HG03575 (cell line): ENCODE measurements at regions not wholly inside any gene's neighbourhood (a gene's known extent, or its start where the extent isn't known, plus 50 kb on each side); places are given as distances from the start of the nearest gene placed in this dataset.
"Not testable (repeated sequence)": the region's sequence is repeated elsewhere in the genome, so short reads cannot be mapped to it uniquely, and the experiment has no call there.

Experiments used
- ATAC-seq: cut with Tn5 transposase; IDR thresholded peaks from one replicate; pipeline ENCODE4 v1.9.1; 2021; ENCODE audit not compliant: unreplicated experiment, insufficient number of reproducible peaks, low FRiP score; ENCODE audit errors: extremely low read depth

DNA sequence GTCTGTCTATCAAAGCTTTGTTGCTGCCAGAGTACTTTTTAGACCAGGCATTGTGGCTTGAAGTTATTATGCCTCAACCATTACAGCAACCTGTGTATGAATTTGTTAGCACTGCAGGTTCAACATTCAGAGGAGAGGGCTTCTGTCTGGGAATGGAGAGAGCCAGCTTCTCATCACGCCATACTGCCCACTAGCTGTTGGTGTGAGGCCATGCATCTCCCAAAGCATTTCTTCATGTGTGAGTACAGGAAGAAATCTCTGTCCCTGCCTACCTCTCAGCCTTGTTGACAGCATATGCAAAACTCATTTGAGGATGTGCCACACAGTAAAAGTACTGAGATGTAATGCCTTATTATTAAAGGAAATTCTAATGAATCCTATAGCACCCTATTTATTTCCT lies 76.9 kb upstream of the PPARGC1A start:
- ATAC-seq = no peak

- no peak for ATAC-seq
These were observed 72.6 kb upstream of the PPARGC1A start for GRCh38 chr4:23962462-23962861.

DNA sequence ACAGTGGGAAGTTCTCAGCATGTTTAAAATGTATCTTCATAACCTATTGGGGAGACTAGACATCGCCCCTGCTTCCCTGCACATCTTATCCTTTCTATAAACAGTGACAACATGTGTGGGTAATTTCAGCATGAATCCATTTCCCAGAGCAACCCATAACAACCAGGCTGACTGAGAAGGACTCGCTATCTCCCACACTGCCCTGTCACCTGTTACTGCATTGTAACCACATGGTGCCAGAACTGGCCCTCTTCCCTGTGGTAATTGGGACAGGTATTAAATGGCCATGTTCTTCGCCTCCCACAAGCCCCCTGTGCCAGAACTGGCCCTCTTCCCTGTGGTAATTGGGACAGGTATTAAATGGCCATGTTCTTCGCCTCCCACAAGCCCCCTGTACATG lies 71.5 kb upstream of the PPARGC1A start:
- ATAC-seq = not testable (repeated sequence)

DNA sequence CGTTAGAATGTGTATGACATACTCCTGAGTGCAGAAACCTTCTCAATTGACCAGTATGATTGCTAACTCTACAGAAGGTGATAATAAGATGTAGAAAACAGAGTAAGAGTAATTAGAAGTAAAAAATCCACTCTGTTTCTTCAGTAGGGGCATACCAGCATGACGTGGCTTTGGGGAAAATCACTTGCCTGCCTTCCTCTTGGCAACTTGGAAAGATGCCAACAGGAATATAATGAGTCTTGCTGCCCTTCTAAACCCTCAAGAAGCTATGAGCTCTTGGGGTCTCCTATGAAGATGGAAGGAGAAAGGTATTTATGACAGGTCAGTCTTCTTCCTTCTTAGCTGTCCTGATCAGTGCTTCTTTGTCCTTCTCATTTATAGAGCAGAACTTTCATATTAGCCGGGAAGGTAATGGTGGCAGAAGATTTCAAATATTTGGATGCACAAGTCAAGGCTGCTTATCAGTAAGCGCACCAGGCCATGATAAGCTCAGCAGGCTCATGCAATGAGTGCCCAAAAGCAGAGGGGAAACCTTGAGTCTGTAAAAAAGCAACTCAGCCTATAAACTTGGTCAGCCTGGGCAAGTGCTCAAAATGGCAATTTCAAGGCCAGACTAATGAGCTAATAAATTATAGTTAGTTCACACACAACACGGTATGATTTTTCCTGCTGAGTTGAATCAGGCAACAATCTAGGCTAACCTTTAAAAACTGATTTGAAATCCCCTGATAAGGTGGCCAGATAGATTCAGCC lies 69.7 kb upstream of the PPARGC1A start:
- no peak for ATAC-seq

DNA sequence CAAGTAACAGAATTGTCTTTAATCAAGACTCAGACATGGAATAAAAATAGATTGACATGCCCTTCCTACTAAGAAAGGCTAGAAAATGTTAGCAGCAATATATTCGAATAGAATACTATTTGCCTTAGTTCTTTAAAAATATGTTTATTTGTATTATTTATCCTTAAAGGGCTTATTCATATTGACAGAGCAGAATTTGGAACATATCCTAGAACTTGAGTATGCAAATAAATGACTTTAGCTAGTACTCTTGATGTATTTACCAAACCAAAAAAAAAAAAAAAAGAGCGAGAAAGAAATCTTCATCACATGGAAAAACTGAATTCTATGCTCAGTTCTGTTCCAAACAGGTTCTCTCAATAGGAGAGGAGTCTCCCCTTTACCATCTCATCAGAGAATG lies 68.9 kb upstream of the PPARGC1A start:
- no peak for ATAC-seq

GRCh38 chr4:23957465-23957864 lies 67.6 kb upstream of the PPARGC1A start:
- no peak for ATAC-seq

DNA sequence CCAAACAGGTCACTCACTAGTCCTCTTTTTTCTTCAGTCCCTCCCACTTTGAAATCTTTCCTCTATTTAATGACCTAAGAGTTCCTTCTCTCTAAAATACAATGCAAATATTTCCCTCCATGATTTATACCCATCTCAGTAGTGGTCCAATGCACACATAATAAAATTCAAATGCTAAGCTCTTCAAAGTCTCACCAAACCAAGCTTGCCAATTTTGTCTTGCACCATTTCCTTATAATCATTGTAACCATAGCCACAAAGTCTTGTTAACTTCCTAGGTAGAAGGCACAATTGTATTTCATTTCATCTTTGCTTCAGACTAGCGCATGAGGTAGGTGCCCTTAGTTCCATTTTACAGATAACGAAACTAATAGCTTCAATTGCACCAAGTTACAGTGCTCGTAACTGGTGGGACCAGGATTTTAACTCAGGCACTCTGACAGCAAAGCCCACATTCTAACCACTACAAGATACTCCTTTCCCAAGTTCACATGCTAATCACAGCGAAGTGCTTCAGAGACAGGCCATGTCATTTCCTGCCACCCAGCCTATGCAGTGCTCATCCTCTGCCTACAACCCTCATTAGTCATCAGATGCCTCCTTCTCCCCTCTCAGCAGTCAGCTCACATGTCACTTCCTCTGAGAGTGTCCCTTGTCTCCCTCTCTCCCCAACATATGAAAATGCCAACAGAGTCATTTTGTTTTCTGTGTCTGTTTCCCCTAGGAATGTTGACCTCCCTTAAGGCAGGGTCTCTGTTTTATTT lies 66.9 kb upstream of the PPARGC1A start:
- no peak for ATAC-seq

DNA sequence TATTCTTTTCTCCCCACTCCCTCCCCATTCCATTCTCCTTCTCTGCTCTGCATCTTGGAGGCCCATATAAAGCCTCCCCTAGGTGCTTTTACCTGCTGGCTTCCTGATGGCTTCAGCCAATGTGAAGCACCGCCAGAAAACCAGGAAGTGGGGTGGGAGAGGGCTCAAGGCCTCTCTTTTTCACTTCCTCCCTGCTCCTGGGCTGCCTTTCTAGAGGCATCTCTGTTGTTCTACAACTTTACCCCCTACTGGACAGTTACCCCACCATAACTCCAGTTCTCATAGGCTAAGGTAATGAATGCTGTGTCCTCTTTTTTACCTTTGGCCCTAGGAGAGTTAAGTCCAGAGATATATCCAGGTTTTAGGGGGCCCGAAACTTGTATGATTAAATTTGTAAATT lies 62.4 kb upstream of the PPARGC1A start:
- no peak for ATAC-seq

GRCh38 chr4:23947826-23948225 lies 58.0 kb upstream of the PPARGC1A start:
- ATAC-seq = no peak

- no peak for ATAC-seq
These were observed 56.5 kb upstream of the PPARGC1A start for GRCh38 chr4:23946299-23946698.

- ATAC-seq = no peak
These were observed 55.7 kb upstream of the PPARGC1A start for GRCh38 chr4:23945451-23946017.

DNA sequence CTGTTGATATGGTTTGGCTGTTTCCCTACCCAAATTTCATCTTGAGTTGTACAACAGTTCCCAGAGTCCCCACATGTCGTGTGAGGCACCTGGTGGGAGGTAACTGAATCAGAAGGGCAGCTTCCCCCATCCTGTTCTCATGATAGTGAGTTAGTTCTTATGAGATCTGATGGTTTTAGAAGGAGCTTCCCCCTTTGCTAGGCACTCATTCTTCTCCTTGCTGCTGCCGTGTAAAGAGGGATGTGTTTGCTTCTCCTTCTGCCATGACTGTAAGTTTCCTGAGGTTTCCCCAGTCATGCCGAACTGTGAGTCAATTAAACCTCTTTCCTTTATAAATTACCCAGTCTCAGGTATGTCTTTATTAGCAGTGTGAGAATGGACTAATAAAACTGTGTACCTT lies 54.7 kb upstream of the PPARGC1A start:
- ATAC-seq = not testable (repeated sequence)

GRCh38 chr4:23943478-23943877 lies 53.6 kb upstream of the PPARGC1A start:
- no peak for ATAC-seq

DNA sequence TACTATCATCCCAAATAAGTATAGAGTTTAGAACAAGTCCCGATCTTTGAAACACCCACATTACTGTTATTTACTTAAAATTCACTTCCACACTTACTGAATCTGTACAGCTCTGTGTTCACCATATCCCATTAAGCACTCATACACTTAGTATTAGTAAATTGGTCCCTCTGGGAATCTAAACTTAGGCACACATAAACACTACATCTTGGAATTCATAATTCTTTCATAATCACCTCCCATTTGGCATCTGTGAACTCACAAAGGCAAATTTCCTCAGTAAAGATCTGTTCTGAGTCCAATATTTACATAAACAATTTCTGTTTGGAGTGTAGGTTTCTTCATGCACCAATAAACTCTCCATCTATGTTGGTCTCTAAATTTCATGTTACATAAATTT lies 52.6 kb upstream of the PPARGC1A start:
- no peak for ATAC-seq
